ENCODE measurements at regions not wholly inside any gene's neighbourhood (a gene's known extent, or its start where the extent isn't known, plus 50 kb on each side); places are given as distances from the start of the nearest gene placed in this dataset.

- DNase-seq, result no peak
Measured at GRCh38 chr15:38672814-38673670, 108.4 kb upstream of the RASGRP1 start.

GRCh38 chr15:38674448-38674847, 109.8 kb upstream of the RASGRP1 start:
- no peak for DNase-seq

GRCh38 chr15:38678281-38678680, 113.7 kb upstream of the RASGRP1 start:
- no peak for DNase-seq

- no peak for DNase-seq
Measured at GRCh38 chr15:38680775-38681174, 116.2 kb upstream of the RASGRP1 start.

- no peak for DNase-seq
Measured at GRCh38 chr15:38682363-38682762, 117.7 kb upstream of the RASGRP1 start.

GRCh38 chr15:38682861-38683260, 118.2 kb upstream of the RASGRP1 start:
- no peak for DNase-seq

GRCh38 chr15:38683382-38684242, 119.0 kb upstream of the RASGRP1 start:
- DNase-seq, result peak; percentile 58

- no peak for DNase-seq
Measured at GRCh38 chr15:38684440-38685010, 119.9 kb upstream of the RASGRP1 start.

GRCh38 chr15:38685686-38686339, 121.2 kb upstream of the RASGRP1 start:
- no peak for DNase-seq

GRCh38 chr15:38687340-38687739, 122.7 kb upstream of the RASGRP1 start:
- DNase-seq, result no peak

GRCh38 chr15:38687775-38688495, 123.3 kb upstream of the RASGRP1 start:
- no peak for DNase-seq

GRCh38 chr15:38688761-38689160, 124.1 kb upstream of the RASGRP1 start:
- peak; percentile 66 for DNase-seq

- no peak for DNase-seq
Measured at GRCh38 chr15:38689522-38689921, 124.9 kb upstream of the RASGRP1 start.

GRCh38 chr15:38690216-38690615, 125.6 kb upstream of the RASGRP1 start:
- no peak for DNase-seq

GRCh38 chr15:38690719-38691332, 126.2 kb upstream of the RASGRP1 start:
- peak; percentile 65 for DNase-seq

- no peak for DNase-seq
Measured at GRCh38 chr15:38691377-38691776, 126.8 kb upstream of the RASGRP1 start.

- DNase-seq, result no peak
Measured at GRCh38 chr15:38691965-38692788, 127.6 kb upstream of the RASGRP1 start.

GRCh38 chr15:38692789-38693062, 128.1 kb upstream of the RASGRP1 start:
- no peak for DNase-seq

- DNase-seq, result no peak
Measured at GRCh38 chr15:38695249-38696108, 130.9 kb upstream of the RASGRP1 start.

- peak; percentile 66 for DNase-seq
Measured at GRCh38 chr15:38696109-38696727, 131.6 kb upstream of the RASGRP1 start.
